NCI-H510A (cell line): ENCODE measurements at regions not wholly inside any gene's neighbourhood (a gene's known extent, or its start where the extent isn't known, plus 50 kb on each side); places are given as distances from the start of the nearest gene placed in this dataset.
"Not testable (repeated sequence)": the region's sequence is repeated elsewhere in the genome, so short reads cannot be mapped to it uniquely, and the experiment has no call there.

Experiments
- DNase-seq: peaks from one replicate; lab custom pipeline; 2025; lab: John Stamatoyannopoulos, UW

GRCh38 chr5:58357799-58358500, 101.9 kb downstream of the PLK2 start:
- no peak for DNase-seq

- no peak for DNase-seq
These were observed 102.8 kb downstream of the PLK2 start for GRCh38 chr5:58357121-58357520.

GRCh38 chr5:58356662-58357061, 103.2 kb downstream of the PLK2 start:
- DNase-seq, result no peak

DNA sequence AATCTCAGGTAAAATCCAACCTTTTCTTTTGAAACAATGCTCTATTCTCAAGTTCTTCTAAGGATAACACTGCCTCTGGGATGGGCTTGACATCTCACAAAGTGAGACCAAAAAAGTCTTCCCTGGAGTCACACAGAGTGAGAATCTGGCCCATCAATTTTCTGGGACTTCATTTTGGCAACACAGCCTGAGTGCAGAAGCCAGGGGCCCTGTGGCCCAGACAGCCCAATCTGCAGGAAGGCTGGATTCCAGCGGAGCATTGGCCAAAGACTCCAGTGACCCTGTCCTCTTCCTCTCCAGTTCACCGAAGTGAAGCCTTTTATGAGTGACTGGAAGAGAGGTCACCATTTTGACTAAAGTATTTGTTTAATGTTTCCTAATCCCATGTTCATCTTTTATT, 105.1 kb downstream of the PLK2 start:
- DNase-seq, result no peak

DNA sequence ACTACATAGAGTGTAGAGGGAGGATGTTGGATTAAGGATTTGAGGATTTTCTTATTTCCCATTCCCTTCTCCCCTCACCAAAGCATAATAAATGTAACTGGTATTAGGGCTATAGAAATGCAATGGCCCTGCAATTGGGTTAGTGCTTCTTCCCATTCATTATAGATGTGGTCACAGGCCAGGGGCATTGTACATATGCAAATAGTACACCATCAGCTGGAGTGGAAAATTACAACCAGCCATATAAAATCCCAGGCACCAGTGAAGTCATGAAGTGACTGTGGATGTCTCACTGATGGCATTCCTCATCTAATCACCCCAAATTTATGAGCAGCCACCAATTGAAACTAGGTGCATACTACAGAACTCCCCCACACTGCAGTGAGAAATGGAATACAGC, 105.9 kb downstream of the PLK2 start:
- DNase-seq, result no peak

GRCh38 chr5:58351190-58351589, 108.7 kb downstream of the PLK2 start:
- DNase-seq, result no peak

DNA sequence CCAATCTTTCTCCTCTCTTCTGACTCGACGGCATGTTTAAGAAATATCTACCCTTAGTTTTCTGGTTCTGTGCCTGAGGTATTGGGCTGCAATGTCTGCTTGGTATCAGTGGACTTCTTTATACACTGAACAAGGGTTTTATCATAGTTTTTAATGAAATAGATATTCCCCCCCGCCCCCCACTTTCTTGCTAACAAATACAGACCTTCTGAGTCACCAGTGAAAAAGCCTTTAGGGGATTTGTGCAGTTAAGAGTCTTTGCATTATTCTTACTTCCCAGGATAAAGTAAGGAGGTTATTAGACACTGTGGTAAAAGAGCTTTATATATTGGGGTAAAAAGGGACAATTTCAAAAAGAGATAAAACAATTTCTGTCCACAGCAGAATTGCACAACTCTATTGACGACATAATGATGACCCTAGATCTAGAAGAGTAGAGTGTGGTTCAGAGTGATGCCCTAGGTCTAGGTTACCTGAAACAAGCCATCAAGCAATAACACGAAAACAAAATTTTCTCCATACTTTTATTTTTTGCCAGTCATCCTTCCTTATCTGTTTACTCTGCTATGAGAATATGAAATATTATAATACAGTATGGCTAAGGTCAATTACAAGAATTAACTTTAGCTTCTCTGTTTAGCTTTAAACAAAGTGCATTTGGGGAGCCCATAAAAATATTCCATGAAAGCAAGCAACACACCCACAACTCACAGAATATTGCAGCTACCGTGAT, 110.7 kb downstream of the PLK2 start:
- no peak for DNase-seq

GRCh38 chr5:58346041-58346440, 113.8 kb downstream of the PLK2 start:
- no peak for DNase-seq

DNA sequence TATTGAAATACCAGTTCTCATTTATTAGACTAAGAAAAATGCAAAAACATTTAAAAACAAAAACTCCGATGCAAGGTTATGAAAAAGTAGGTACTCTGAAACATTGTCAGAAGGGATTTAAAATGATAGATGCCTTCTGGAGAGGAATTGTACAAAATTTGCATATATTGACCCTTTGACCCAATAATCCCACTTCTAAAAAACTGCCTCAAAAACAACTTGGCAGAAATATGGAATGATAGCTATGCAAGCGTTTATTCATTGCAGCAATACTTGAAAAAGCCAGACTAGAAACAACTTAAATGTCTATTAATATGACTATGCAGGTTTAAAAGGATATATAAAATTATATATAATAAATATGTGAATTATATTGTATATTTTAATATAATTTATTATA, 118.4 kb downstream of the PLK2 start:
- no peak for DNase-seq

DNA sequence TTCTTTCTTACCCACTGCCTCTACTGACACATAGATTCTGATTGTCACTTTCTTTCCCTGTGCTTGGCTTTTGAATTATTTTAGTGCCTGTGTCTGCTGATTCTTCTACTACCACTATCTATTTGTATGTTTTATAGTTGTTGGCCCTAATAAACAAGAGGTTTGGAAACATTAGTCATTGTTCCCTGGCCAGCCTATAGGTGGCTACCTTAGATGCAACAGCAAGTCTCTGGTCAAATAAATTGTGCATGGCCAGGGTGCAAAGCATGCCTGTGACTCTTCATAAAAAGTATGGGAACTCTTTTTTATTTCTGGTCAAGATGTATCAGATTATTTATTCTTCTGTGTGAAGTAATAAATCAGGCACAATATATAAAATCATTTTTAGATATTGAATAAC, 124.4 kb downstream of the PLK2 start:
- no peak for DNase-seq

GRCh38 chr5:58334035-58334434, 125.9 kb downstream of the PLK2 start:
- no peak for DNase-seq

GRCh38 chr5:58330781-58331180, 129.1 kb downstream of the PLK2 start:
- DNase-seq, result no peak

- no peak for DNase-seq
These were observed 132.6 kb downstream of the PLK2 start for GRCh38 chr5:58327289-58327688.

DNA sequence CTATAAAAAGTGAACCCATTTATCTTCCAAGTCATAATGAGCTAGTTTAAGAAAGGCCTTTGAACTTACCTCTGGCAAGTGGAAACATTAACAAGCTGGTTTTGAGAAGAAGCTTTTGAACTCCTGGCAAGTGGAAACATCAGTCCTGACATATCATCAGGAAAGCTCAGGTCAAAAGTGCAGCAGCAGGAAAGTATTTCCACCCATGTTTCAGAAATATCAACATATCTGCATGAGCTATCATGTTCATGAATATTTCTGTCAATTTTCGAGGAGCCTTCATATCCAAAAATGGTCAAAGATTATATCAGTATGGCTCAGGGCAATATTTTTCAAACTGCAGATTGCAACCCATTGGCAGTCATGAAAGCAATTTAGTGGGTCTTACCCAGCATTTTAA, 133.9 kb downstream of the PLK2 start:
- DNase-seq, result no peak

DNA sequence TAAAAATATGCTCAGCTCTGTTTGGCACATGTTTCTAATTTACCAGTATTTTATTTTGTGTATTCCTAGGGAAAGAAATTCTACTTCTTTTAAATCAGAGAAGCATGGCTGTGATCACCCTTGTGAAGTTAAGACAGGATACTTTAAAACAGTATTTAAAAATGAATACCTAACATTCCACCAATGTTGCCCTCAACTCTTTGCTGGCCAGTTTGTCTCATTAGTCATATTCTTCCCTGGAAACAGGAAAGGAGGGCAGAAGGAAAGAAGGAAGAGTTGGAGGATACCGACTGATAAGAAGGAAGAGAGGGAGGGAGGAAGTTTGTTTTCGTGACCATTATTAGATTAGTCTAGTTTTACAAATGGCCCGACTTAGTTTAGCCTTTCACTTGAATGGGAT, 137.4 kb downstream of the PLK2 start:
- no peak for DNase-seq

- no peak for DNase-seq
These were observed 141.4 kb downstream of the PLK2 start for GRCh38 chr5:58318468-58318867.

GRCh38 chr5:58317808-58318207, 142.1 kb downstream of the PLK2 start:
- no peak for DNase-seq

DNA sequence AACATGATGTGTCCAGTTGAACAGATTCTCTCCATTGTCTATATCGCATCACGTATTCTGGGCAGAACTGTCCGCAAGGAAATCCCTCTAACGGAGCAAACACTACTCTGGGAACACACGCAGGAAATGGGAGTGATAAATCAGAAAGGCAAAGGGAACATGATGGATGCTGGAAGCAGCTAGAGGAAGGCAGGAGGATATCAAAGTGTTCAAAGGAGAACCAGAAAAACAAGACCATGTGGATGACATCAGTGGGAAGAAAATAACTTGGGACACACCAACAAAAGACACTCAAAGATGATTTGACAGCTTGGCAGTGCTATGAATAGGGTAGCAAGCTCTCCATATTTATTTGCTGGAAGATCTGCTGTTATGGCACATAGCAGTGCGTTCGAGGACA, 142.9 kb downstream of the PLK2 start:
- DNase-seq, result no peak

DNA sequence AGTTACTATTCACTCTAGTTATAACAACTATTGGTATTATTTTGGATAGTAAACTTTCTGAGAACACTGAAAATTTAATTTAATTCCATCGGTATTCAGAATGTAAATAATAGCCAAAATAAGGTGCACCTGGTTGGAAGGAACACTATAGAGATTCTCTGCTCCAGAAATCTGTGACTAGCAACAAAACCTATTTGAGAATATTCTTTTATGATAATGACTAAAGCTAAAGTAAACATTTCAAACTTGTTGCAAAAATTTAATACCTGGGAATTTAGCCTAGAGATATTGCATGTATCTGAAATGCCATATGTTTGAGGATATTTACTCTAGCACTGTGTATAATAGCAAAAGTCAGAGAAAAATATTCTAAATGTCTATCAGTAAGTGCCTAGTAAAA, 144.1 kb downstream of the PLK2 start:
- no peak for DNase-seq

DNA sequence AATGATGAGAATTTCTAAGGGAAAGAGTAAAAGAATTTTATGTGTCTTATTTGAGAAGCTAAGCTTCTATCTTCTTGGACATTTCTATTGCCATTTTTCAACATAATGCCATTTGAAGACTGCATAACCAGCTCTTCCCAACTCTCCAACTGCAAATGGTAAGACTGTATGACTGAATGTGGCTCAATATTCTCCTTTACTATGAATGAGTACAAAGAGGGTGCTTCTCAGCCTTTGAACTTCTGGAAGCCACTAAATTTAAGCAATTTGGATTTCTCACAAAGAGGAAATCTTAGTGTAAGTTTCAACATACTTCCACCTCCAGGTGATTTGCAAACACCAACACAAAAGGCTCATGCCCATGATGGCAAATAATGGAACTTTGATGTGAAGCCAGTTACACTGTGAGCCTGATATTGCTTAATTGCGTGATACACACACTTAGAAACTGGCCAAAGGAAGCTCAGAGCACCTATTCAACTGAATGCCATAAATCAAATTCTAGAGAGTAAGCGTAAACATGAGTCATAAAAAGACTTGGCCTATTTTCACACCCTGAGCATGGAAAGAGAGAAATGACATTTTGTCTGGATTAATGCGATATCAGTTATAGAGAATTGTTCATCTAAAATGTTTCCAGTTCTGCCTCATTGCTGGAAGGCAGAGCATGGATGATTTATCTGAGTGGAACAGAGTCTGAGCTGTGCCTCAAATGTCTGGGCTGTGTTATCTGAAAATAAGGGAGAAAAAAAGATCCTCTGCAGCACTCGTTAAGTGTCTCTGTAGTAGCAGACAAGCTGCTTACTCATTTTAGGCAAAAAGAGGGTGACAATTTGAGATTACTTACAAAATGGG, 145.3 kb downstream of the PLK2 start:
- no peak for DNase-seq

DNA sequence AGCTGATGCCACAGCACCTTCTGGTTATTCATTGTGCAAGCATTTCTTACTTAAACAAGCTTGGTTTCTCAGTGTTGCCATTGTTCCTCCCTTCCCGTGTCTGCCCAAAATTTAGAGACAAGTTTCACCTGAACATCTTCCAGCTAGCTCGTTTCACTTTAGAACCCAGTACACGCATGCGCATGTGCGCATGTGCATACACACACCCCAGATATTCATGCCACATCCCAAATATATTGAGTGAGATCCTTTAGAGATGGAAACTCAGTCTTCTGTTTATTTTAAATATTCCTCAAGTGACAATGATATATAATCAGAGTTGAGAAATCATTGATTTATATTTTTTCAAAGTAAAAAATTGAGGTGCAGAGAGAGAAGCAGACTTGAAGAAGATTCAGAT, 147.6 kb downstream of the PLK2 start:
- DNase-seq, result no peak

DNA sequence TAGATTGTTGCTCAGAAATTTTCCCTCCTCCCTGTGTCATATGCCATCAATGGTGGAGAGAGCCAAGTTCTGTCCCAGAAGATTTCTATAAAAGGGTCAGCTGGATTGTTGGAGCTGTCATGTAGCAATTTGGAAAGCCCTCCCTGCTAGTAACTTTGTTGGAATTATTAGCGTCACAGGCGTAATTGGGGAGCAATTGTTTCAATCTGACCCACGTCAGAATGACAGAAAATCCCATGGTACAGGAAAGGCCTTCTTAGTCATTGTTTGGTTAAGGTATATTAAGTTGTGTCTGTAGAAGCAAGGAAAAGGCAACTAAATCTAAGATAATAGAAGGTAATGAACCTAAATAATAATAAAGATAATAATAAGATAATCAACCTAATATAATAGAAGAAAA, 148.4 kb downstream of the PLK2 start:
- DNase-seq, result no peak

GRCh38 chr5:58308384-58308783, 151.5 kb downstream of the PLK2 start:
- DNase-seq, result not testable (repeated sequence)
